Nephron progenitor cell (in vitro differentiated cells): ENCODE measurements at regions not wholly inside any gene's neighbourhood (a gene's known extent, or its start where the extent isn't known, plus 50 kb on each side); places are given as distances from the start of the nearest gene placed in this dataset.

Experiments used
- DNase-seq: peaks from one replicate; pipeline ENCODE4 v3.0.0; 2021
- H3K27ac Mint-ChIP-seq: 2 replicates; pipeline ENCODE4 v1.8.0; 2021; ENCODE audit warnings: mild to moderate bottlenecking, moderate library complexity, mixed read lengths
- H3K27me3 Mint-ChIP-seq: 2 replicates; pipeline ENCODE4 v1.8.0; 2021; ENCODE audit warnings: mild to moderate bottlenecking, low read depth, mixed read lengths; ENCODE audit not compliant: poor library complexity
- H3K36me3 Mint-ChIP-seq: 2 replicates; pipeline ENCODE4 v1.8.0; 2021; ENCODE audit warnings: low read depth, mixed read lengths
- H3K4me1 Mint-ChIP-seq: 2 replicates; pipeline ENCODE4 v1.8.0; 2021; ENCODE audit warnings: mixed read lengths
- H3K4me3 Mint-ChIP-seq: 2 replicates; pipeline ENCODE4 v1.8.0; 2021; ENCODE audit warnings: mild to moderate bottlenecking, moderate library complexity, mixed read lengths
- H3K9me3 Mint-ChIP-seq: 2 replicates; pipeline ENCODE4 v1.8.0; 2021; ENCODE audit warnings: mild to moderate bottlenecking, moderate library complexity, mixed read lengths
- CTCF ChIP-seq: fragments of 200-600 bp; sonication (generic); IDR thresholded peaks from 2 replicates; pipeline ENCODE4 v1.5.0; 2021; ENCODE audit warnings: antibody characterized with exemption

- H3K36me3 Mint-ChIP-seq, result no peaks in the 10 kb centered on the region
- peaks cover 5% of the 10 kb centered on the region for H3K9me3 Mint-ChIP-seq
- H3K27me3 Mint-ChIP-seq, result no peaks in the 10 kb centered on the region
- no peak for DNase-seq
- peaks cover 18% of the 10 kb centered on the region for H3K4me1 Mint-ChIP-seq
- no peak overlapping the region for H3K4me3 Mint-ChIP-seq
- TF ChIP-seq CTCF, result no peak
- no peak overlapping the region for H3K27ac Mint-ChIP-seq
Measured at GRCh38 chr7:95668504-95669018, 72.2 kb upstream of the PDK4 start.

GRCh38 chr7:95662987-95663386 is 66.7 kb upstream of the PDK4 start:
- peaks cover 28% of the 10 kb centered on the region for H3K9me3 Mint-ChIP-seq
- no peak for DNase-seq
- no peak overlapping the region for H3K4me3 Mint-ChIP-seq
- no peak overlapping the region for H3K27ac Mint-ChIP-seq
- H3K36me3 Mint-ChIP-seq, result peaks cover 4% of the 10 kb centered on the region
- no peak for TF ChIP-seq CTCF
- H3K4me1 Mint-ChIP-seq, result no peaks in the 10 kb centered on the region
- H3K27me3 Mint-ChIP-seq, result no peaks in the 10 kb centered on the region

- H3K36me3 Mint-ChIP-seq, result peaks cover 4% of the 10 kb centered on the region
- peaks cover 28% of the 10 kb centered on the region for H3K9me3 Mint-ChIP-seq
- H3K4me3 Mint-ChIP-seq, result no peak overlapping the region
- no peak for DNase-seq
- no peaks in the 10 kb centered on the region for H3K27me3 Mint-ChIP-seq
- TF ChIP-seq CTCF, result no peak
- H3K27ac Mint-ChIP-seq, result no peak overlapping the region
- no peaks in the 10 kb centered on the region for H3K4me1 Mint-ChIP-seq
Measured at GRCh38 chr7:95660023-95660434, 63.7 kb upstream of the PDK4 start.

- no peak for TF ChIP-seq CTCF
- Mint-ChIP-seq H3K9me3 (peaks cover 24% of the 10 kb centered on the region), H3K27me3 (no peaks in the 10 kb centered on the region), H3K36me3 (peaks cover 4% of the 10 kb centered on the region), H3K27ac (no peak overlapping the region), H3K4me3 (no peak overlapping the region), H3K4me1 (no peaks in the 10 kb centered on the region)
- no peak for DNase-seq
Measured at GRCh38 chr7:95658676-95659075, 62.4 kb upstream of the PDK4 start.

- peaks cover 5% of the 10 kb centered on the region for H3K4me1 Mint-ChIP-seq
- no peak overlapping the region for H3K27ac Mint-ChIP-seq
- no peak overlapping the region for H3K4me3 Mint-ChIP-seq
- no peaks in the 10 kb centered on the region for H3K36me3 Mint-ChIP-seq
- no peak for DNase-seq
- no peaks in the 10 kb centered on the region for H3K9me3 Mint-ChIP-seq
- no peak for TF ChIP-seq CTCF
- peaks cover 3% of the 10 kb centered on the region for H3K27me3 Mint-ChIP-seq
Measured at GRCh38 chr7:95649546-95649945, 53.2 kb upstream of the PDK4 start.

GRCh38 chr7:95646350-95646749 is 50.0 kb upstream of the PDK4 start:
- no peak for TF ChIP-seq CTCF
- peaks cover 5% of the 10 kb centered on the region for H3K4me1 Mint-ChIP-seq
- peaks cover 1% of the 10 kb centered on the region for H3K27me3 Mint-ChIP-seq
- no peak overlapping the region for H3K4me3 Mint-ChIP-seq
- no peaks in the 10 kb centered on the region for H3K9me3 Mint-ChIP-seq
- DNase-seq, result no peak
- no peaks in the 10 kb centered on the region for H3K36me3 Mint-ChIP-seq
- H3K27ac Mint-ChIP-seq, result no peak overlapping the region
